ENCODE measurements at regions not wholly inside any gene's neighbourhood (a gene's known extent, or its start where the extent isn't known, plus 50 kb on each side); places are given as distances from the start of the nearest gene placed in this dataset.

DNA sequence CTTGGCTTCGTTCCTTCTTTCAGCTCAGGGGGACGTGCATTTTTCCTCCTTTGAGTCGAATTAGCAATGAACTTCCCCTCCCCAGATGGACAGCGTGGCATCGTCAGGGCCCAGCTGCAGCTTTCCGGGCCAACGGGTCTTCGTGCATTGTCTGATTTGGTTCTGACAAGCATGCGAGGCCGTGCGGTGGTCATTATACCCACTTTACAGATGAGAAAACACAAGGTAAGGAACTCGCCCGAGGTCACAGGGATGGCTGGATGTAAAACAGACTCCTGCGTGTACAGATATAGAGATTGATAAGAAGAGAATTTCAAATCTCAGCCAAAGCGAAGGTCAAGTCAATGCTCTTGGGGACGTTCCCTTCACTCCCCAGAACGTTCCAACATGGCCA, 187.6 kb upstream of the SULF2 start:
- TF ChIP-seq SETDB1 (CRISPR knock-in tag; IDR thresholded peaks at IDR 0.05; ENCODE audit: borderline replicate concordance) = no peak
- no peak for TF ChIP-seq ZNF296 (CRISPR knock-in tag; conservative IDR thresholded peaks at IDR 0.05)
- no peak for TF ChIP-seq FOXP4 (CRISPR knock-in tag; IDR thresholded peaks at IDR 0.05)
- TF ChIP-seq, protein P1, sequence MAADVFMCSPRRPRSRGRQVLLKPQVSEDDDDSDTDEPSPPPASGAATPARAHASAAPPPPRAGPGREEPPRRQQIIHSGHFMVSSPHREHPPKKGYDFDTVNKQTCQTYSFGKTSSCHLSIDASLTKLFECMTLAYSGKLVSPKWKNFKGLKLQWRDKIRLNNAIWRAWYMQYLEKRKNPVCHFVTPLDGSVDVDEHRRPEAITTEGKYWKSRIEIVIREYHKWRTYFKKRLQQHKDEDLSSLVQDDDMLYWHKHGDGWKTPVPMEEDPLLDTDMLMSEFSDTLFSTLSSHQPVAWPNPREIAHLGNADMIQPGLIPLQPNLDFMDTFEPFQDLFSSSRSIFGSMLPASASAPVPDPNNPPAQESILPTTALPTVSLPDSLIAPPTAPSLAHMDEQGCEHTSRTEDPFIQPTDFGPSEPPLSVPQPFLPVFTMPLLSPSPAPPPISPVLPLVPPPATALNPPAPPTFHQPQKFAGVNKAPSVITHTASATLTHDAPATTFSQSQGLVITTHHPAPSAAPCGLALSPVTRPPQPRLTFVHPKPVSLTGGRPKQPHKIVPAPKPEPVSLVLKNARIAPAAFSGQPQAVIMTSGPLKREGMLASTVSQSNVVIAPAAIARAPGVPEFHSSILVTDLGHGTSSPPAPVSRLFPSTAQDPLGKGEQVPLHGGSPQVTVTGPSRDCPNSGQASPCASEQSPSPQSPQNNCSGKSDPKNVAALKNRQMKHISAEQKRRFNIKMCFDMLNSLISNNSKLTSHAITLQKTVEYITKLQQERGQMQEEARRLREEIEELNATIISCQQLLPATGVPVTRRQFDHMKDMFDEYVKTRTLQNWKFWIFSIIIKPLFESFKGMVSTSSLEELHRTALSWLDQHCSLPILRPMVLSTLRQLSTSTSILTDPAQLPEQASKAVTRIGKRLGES (CRISPR knock-in tag; IDR thresholded peaks at IDR 0.05; ENCODE audit: borderline replicate concordance) = no peak
- TF ChIP-seq ZKSCAN5 (CRISPR knock-in tag; IDR thresholded peaks at IDR 0.05) = no peak
- TF ChIP-seq ZNF841 (CRISPR knock-in tag; IDR thresholded peaks at IDR 0.05; ENCODE audit: borderline replicate concordance) = no peak
- TF ChIP-seq FOSL2 (CRISPR knock-in tag; IDR thresholded peaks at IDR 0.05) = no peak
- TF ChIP-seq, protein P2, sequence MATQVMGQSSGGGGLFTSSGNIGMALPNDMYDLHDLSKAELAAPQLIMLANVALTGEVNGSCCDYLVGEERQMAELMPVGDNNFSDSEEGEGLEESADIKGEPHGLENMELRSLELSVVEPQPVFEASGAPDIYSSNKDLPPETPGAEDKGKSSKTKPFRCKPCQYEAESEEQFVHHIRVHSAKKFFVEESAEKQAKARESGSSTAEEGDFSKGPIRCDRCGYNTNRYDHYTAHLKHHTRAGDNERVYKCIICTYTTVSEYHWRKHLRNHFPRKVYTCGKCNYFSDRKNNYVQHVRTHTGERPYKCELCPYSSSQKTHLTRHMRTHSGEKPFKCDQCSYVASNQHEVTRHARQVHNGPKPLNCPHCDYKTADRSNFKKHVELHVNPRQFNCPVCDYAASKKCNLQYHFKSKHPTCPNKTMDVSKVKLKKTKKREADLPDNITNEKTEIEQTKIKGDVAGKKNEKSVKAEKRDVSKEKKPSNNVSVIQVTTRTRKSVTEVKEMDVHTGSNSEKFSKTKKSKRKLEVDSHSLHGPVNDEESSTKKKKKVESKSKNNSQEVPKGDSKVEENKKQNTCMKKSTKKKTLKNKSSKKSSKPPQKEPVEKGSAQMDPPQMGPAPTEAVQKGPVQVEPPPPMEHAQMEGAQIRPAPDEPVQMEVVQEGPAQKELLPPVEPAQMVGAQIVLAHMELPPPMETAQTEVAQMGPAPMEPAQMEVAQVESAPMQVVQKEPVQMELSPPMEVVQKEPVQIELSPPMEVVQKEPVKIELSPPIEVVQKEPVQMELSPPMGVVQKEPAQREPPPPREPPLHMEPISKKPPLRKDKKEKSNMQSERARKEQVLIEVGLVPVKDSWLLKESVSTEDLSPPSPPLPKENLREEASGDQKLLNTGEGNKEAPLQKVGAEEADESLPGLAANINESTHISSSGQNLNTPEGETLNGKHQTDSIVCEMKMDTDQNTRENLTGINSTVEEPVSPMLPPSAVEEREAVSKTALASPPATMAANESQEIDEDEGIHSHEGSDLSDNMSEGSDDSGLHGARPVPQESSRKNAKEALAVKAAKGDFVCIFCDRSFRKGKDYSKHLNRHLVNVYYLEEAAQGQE (IDR thresholded peaks at IDR 0.05; ENCODE audit: borderline replicate concordance in 1 of 2, low read depth in 1 of 2, low read length in 2 of 2) = no peak
- TF ChIP-seq, protein P3, sequence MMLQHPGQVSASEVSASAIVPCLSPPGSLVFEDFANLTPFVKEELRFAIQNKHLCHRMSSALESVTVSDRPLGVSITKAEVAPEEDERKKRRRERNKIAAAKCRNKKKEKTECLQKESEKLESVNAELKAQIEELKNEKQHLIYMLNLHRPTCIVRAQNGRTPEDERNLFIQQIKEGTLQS (CRISPR knock-in tag; IDR thresholded peaks at IDR 0.05) = no peak
- TF ChIP-seq MXI1 (IDR thresholded peaks at IDR 0.05; ENCODE audit: borderline replicate concordance, low read depth, low read length) = no peak
